ENCODE measurements at regions not wholly inside any gene's neighbourhood (a gene's known extent, or its start where the extent isn't known, plus 50 kb on each side); places are given as distances from the start of the nearest gene placed in this dataset.

DNA sequence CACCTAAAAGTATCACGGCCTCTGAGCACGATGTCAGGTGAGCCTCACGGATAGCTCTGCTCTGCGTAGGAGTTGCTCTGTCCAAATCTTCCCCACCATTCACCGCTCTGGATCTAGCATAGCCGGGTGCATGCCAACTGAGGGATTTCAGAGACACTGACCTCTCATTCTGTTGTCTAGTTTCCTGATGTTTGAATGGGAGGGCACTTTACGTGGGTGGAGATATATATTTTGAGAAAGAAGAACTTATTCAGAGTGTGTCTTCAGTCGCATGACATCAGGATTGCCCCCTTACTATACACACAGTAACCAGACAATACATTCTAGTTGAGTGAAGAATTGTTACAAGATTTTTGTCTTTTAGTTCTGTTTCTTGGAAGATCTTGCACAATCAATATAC lies 96.5 kb upstream of the CITED2 start:
- TF ChIP-seq EZH2 (IDR thresholded peaks at IDR 0.05; ENCODE audit: insufficient read depth, poor library complexity, severe bottlenecking) (no peak), EZH2phosphoT487 (IDR thresholded peaks at IDR 0.05; ENCODE audit: insufficient read depth, low read depth) (no peak)

Measured in GM23248 (cell line).